ENCODE measurements at regions not wholly inside any gene's neighbourhood (a gene's known extent, or its start where the extent isn't known, plus 50 kb on each side); places are given as distances from the start of the nearest gene placed in this dataset.

DNA sequence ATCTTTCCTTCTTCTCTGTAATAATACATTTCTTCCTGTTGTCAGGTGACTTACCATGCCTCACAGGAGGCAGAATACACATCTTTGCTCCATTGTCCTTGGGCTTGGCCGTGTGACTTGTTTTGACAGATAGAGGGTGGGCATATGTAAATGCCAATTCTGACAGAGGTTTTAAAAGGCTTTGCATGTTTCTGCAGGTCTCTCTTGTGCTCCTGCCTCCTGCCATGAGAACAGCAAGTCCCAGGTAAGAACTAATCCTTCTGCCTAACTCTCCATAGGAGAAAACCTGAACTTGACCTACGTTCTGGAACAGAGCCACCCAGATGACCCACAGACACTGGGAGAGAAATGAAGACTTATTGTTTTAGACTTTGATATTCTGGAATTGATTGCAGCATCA lies 88.7 kb upstream of the TNFSF11 start:
- DNase-seq = no peak

GRCh38 chr13:42486711-42487198 lies 87.2 kb upstream of the TNFSF11 start:
- no peak for DNase-seq

DNA sequence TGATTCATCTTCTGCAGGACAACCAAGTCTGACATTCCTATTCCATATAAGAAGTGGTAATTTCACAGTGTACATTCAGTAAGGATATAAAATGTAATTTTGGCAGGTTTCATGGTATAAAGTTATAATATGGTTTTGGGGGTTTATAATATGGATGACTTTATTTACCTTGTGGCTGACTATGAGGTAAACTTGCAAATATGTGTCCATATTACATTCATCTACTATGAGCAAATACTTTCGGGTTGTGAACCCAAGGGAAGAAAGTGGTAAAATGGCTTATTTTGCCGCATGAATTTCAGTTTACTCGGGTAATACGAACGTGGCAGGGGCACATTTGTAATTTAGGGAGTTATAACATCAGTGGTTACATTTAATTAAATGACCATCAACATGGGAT lies 86.7 kb upstream of the TNFSF11 start:
- no peak for DNase-seq

GRCh38 chr13:42490676-42491075 lies 83.3 kb upstream of the TNFSF11 start:
- DNase-seq = no peak

DNA sequence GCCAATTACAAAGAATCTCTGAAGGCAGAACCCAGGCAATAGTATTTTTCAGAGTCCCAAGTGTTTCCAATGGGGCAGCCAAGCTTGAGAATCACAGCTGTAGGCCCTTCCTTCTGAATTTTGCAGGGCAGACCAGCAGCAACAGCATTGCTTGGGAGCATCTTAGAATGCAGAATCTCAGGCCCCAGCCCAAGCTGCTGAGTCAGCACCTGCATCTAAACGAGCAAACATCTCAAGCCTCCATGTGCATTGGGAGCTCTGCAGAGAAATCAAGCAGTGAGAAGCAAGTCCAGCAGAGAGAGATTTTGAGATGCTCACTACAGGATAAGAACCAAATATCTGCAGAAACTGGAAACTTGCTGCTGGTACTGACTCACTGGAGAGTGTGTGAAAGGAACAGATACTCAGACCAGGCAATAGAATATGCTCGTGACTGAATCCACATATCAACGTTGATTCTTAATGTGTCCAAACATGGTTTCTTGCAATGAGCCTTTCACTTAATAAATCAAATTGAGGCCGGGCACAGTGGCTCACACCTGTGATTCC lies 81.5 kb upstream of the TNFSF11 start:
- no peak for DNase-seq

DNA sequence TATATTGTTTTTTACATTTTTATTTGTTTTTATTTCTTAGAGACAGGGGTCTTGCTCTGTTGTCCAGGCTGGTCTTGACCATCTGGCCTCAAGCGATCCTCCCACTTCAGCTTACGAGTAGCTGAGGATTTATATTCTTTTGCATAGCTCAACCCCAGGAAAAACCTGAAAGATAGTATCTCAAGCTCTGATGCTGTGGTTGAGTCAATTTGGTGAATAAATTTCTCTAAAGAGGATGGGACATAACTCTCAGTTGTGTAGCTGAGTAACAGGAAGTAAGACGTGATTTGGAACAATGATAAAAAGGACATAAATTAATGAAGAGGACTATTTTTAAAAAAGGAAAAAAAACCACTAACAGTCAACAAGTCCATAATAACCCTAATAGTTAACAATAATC lies 79.8 kb upstream of the TNFSF11 start:
- peak in 1 of 5 donors; percentile 64 for DNase-seq

GRCh38 chr13:42495255-42495654 lies 78.7 kb upstream of the TNFSF11 start:
- peak in 1 of 5 donors; percentile 54 for DNase-seq

- peak in 1 of 5 donors; percentile 41 for DNase-seq
These were observed 78.2 kb upstream of the TNFSF11 start for GRCh38 chr13:42495751-42496150.

- peak in 1 of 5 donors; percentile 75 for DNase-seq
These were observed 76.9 kb upstream of the TNFSF11 start for GRCh38 chr13:42496926-42497554.

GRCh38 chr13:42497798-42498197 lies 76.2 kb upstream of the TNFSF11 start:
- DNase-seq = peak in 1 of 5 donors; percentile 87

DNA sequence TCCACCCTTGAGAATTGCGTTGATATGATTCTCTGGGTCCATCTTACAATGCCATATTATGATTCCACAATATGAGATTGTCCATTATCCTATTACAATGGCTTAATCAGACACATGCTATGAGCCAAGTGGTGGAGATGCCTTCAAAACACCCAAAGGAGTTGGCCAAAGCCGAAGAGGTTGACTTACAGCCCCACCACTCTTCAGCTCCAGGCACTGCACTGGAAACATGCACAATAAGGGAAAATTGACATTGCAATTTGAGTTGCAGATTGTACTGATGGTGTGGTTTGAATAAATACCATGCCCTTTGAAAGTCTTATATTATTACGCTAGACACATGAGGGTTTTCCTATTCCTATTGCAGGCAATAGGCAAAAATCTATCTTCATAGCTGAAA lies 75.4 kb upstream of the TNFSF11 start:
- peak in 1 of 5 donors; percentile 23 for DNase-seq

All from T-helper 1 cell (primary cell).